Dermis blood vessel endothelial cell (primary cell): ENCODE measurements at regions not wholly inside any gene's neighbourhood (a gene's known extent, or its start where the extent isn't known, plus 50 kb on each side); places are given as distances from the start of the nearest gene placed in this dataset.

Source experiments
- DNase-seq: peaks from one replicate; pipeline ENCODE4 v3.0.0; 2010

GRCh38 chr18:77763530-77764145 is 514.0 kb downstream of the GALR1 start:
- DNase-seq, result no peak

DNA sequence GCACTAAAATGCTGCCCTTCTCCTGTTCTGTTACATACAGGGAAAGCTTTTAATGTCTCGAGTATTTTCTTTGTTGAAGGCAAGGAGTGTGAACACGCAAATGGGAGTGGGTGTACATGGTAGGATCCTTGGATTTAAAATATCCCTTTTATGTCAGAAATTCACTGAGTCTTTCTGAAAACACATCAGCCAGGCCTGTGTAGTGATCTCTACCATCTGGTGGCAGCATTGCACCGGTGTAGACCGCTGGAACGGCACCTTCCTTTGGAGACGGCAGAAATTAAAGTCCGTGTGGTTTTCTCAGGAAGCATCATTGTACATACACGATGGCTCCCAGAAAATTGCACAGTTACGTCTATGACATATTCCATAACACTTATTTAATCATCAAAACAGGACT is 515.8 kb downstream of the GALR1 start:
- no peak for DNase-seq

DNA sequence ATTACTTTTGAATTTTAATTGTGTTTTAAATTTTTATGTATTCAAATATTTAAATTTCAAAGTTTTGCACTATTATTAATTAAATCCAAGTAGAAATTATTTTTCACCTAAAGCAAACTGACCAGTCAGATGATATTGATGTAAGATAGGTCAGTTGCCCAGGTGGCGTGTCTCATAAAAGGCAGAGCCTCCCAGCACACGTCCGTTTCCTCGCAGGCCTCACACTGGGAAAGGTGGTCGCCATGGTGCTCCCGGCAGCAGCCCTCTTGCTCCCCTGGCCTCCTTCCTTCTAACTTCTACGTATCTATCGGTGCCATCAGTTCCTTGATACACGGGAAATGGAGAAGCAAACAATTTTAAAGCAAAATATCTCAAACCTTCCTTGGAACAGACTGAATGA is 516.8 kb downstream of the GALR1 start:
- DNase-seq, result no peak

- DNase-seq, result no peak
These were observed 522.5 kb downstream of the GALR1 start for GRCh38 chr18:77772177-77772576.

DNA sequence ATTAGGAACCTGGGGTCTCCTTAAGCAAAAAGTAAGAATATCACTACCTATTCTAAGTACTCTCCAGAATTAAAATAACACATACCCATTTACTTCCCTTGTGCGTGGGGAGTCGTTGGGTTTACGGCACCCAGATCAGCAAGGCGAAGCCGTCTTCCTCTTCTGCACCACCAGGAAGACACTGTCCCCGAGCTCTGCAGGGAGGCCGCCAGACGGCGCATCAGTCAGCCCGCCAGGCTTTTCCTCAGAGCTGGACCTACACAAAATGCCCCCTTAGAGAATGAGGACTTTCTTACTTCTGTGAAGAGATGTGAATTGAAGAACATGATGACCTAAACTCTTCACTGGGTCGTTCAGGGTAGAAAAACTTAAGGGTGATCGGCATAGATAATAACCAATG is 526.5 kb downstream of the GALR1 start:
- no peak for DNase-seq

DNA sequence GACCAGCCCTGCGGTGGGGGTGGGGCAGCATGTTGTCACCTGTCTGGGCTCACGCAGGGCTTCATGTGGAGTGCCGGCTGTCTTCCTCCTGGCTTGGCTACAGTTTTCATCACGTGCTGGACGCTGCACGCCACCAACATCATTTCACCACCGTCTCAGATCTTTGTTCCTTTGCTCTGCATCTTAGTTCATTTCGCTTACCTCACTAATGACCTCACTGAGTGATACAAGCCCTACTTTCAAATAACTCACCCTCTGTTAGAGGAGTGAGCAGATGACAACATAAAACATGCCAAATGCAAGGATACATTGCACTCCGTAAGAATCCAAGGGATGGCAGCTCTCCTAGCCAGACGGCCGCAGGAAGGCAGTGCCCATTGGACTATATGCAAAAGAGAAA is 527.5 kb downstream of the GALR1 start:
- DNase-seq, result no peak

DNA sequence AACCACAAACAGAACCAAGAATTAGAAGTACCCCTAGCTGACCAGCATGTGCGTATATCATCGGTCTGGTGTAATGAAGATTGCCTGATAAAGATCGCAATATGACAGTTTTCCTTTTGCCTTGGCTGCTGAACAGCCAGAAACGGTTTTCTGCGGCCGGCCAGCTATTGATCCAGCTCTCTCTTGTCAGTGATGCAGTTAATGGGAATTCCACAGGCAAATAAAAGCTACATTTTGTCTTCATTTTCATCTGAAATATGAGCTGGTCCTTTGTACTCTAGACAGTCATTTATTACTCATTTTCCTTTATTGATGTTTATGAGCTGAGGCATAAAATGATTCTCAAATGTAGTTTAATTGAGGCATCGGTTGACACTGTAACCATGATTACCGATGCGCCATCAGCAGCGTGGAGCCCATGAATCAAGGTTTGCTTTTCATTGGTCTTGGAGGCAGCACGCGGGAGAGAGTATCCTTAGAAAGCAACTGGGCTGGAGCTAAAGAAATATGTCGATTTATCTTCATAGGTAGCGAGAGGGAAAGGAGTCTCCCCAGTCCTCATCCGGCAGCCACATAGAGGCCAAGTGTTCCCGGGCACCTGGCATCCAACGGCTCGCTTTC is 535.2 kb downstream of the GALR1 start:
- no peak for DNase-seq

DNA sequence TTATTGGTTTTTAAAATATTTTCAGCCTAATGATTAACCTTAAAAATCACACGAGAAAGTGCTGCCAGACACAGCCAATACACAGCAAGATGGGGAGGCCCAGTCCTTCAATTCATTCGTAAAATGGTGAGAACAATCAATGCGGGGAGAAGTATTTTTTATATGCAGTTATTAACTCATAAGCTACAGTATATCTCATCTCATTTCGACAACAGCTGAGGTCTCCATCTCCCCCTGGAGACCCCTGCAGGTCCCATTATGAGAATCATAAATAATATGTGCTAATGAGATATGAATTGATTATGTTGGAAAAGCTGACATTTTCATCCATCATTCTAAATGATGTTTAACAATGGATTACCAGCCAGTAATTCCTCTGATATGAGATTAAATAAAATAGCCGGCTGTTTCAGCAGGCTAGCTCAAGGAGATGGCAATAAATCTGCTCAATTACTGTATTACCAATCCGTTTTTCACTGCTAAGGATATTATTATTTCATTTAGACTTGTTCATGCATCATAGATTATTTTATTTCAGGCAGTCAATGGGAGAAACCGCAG is 535.8 kb downstream of the GALR1 start:
- no peak for DNase-seq

- DNase-seq, result no peak
These were observed 553.4 kb downstream of the GALR1 start for GRCh38 chr18:77803024-77803423.

- DNase-seq, result no peak
These were observed 554.7 kb downstream of the GALR1 start for GRCh38 chr18:77804382-77804781.

DNA sequence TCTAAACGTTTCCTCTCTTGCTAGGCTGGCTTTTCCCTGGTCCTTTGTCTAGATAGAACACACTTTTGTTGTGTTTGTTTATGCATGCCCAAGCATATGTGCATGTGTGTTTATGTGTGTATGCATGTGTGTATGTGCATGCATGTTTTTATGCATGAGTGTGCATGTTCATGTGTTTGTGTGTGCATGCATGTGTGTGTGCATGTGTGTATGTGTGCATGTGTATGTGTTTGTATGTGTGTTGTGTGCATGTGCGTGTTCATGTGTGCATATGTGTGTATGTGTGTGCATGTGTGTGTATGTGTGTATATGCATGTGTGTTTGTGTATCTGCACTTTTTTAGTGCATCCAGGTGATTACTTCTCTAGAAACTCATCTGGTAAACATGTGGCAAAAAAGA is 558.0 kb downstream of the GALR1 start:
- no peak for DNase-seq

DNA sequence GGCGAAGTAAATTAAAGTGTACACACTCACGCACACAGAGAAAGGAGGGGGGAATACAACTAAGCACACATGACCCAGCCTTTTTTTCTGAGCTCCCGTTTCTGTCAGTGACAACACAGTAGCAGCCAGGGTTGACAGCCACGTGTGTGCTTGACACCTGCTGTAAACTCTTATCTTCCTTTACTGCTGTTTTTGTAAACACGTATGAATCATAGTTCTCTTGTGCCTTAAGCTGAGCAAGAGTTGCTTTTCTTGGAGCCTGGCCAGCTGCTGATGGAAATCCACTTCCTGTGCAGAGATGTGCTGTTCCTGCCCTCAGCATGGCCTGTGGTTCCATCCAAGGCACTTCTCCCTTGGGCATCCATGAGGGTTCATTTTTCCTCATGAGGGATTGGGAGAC is 561.9 kb downstream of the GALR1 start:
- peak; percentile 2 for DNase-seq

DNA sequence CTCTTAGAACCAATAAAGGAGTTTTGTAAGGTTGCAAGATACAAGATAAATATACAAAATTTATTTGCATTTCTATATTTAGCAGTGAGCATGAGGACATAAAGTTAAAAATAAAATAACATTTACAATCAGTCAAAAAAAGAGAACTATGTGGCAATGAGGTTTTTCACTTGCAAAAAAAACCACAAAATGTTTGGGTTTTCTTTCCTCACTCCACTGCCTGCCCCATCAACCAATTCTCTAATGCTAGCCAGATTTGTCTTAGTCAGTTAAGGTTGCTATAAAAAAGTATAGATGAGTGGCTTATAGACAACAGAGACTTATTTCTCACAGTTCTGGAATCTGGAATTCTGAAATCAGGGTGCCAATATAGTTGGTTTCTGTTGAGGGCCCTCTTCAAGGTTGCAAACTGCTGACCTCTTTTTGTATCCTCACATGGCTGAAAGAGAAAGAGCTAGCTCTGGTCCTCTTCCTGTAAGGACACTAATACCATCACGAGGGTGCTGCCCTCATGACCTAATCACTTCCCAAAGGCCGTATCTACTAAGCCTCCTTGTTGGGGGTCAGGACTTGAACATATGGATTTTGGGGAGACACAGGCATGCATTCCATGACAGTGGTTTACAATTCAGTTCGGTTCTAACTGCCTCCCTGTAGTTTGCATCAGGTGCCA is 566.2 kb downstream of the GALR1 start:
- DNase-seq, result no peak

DNA sequence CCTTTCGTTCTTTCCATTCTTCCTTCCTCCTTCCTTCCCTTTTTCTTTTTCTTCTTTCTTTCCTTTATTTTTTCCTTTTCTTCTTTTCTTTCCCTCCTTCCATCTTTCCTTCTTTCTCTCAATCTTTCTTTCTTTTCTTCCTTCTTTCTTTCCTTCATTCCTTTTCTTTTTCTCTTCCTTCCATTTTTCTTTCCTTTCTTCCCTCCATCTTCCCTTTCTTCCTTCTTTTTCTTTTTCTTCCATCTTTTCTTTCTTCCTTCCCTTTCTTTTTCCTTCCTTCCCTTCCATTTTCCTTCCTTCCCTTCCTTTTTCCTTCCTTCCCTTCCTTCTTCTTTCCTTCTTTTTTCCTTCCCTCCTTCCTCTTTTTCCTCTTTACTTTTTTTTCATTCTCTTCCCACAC is 568.7 kb downstream of the GALR1 start:
- DNase-seq, result no peak

DNA sequence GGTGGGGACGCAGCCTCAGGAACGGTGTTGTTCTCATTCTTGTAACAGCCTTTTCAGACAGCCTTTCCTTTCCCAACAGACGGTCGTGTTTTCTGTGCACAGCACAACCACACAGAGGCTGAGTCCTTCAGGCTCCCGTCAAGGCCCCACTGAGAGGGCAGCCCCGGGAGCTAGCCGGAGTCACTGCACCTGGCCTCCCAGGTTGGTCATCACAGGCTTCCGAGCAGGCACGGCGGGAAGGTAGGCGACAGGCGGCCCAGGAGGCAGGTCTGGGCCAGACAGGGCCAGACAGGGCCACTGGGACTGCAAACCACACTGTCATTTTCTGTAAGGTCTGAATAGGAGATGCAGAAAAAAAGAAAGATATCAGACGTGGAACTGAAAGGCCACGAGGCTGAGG is 570.8 kb downstream of the GALR1 start:
- DNase-seq, result no peak

DNA sequence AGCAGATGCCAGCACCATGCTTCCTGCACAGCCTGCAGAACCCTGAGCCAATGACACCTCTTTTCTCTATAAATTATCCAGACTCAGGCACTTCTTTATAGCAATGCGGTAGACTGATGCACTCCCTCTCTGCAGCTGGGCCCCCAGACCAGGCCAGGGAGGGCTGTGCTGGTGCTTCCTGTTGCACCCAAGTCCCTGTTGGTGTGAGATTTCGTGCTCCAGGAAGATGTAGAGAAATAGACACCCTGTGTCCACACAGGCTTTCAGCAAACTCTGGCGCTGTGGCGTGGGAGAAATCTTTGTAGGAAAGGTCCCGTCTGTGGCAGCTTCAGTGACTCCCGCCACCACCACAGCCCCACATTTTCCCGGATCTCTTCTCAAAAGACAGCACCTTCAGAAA is 572.2 kb downstream of the GALR1 start:
- no peak for DNase-seq

GRCh38 chr18:77822632-77823031 is 573.0 kb downstream of the GALR1 start:
- no peak for DNase-seq

GRCh38 chr18:77833807-77834206 is 584.2 kb downstream of the GALR1 start:
- no peak for DNase-seq

GRCh38 chr18:77851802-77852201 is 602.2 kb downstream of the GALR1 start:
- DNase-seq, result no peak

DNA sequence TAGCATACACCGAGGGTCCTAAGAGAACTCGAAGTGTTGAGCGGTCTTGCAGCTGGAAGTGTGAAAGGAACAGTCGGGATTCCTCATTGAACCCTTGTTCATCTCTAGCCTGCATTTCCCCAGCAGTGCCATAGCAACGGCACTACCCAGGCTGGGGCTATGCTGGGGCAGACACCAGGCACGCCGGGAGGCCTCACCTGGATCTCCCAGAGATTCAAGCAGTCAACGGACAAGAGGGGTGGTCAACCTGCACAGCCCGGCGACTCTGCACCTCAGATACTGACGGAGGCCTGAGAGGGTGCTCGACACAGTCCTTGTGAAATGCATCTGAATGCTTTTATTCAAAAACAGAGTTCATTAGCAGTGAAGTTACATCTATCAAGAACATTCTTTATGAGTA is 604.2 kb downstream of the GALR1 start:
- DNase-seq, result no peak

GRCh38 chr18:77857678-77858655 is 608.3 kb downstream of the GALR1 start:
- DNase-seq, result no peak

GRCh38 chr18:77859634-77860033 is 610.0 kb downstream of the GALR1 start:
- no peak for DNase-seq
